HG03442 (cell line): ENCODE measurements at regions not wholly inside any gene's neighbourhood (a gene's known extent, or its start where the extent isn't known, plus 50 kb on each side); places are given as distances from the start of the nearest gene placed in this dataset.

Experiments
- ATAC-seq: cut with Tn5 transposase; IDR thresholded peaks from one replicate; pipeline ENCODE4 v1.9.1; 2021; ENCODE audit warnings: mild to moderate bottlenecking, moderate library complexity; ENCODE audit not compliant: unreplicated experiment

- ATAC-seq = no peak
Observed at GRCh38 chr14:26137161-26137560, 460.7 kb downstream of the NOVA1 start.

GRCh38 chr14:26132061-26132645 is 465.7 kb downstream of the NOVA1 start:
- no peak for ATAC-seq

GRCh38 chr14:26130690-26131089 is 467.1 kb downstream of the NOVA1 start:
- no peak for ATAC-seq

- ATAC-seq = no peak
Observed at GRCh38 chr14:26128931-26129671, 468.7 kb downstream of the NOVA1 start.

GRCh38 chr14:26124896-26125438 is 472.9 kb downstream of the NOVA1 start:
- no peak for ATAC-seq

- no peak for ATAC-seq
Observed at GRCh38 chr14:26123459-26123858, 474.4 kb downstream of the NOVA1 start.

- no peak for ATAC-seq
Observed at GRCh38 chr14:26121181-26121580, 476.7 kb downstream of the NOVA1 start.

GRCh38 chr14:26113911-26114640 is 483.8 kb downstream of the NOVA1 start:
- ATAC-seq = no peak

- no peak for ATAC-seq
Observed at GRCh38 chr14:26104717-26105116, 493.1 kb downstream of the NOVA1 start.

- no peak for ATAC-seq
Observed at GRCh38 chr14:26097852-26098251, 500.0 kb downstream of the NOVA1 start.

GRCh38 chr14:26088275-26088674 is 509.6 kb downstream of the NOVA1 start:
- ATAC-seq = no peak

- no peak for ATAC-seq
Observed at GRCh38 chr14:26081043-26081442, 516.8 kb downstream of the NOVA1 start.

GRCh38 chr14:26078561-26078960 is 519.3 kb downstream of the NOVA1 start:
- ATAC-seq = no peak

GRCh38 chr14:26074892-26075291 is 522.9 kb downstream of the NOVA1 start:
- no peak for ATAC-seq

- no peak for ATAC-seq
Observed at GRCh38 chr14:26070443-26070842, 527.4 kb downstream of the NOVA1 start.

- ATAC-seq = no peak
Observed at GRCh38 chr14:26067786-26068459, 529.9 kb downstream of the NOVA1 start.

- no peak for ATAC-seq
Observed at GRCh38 chr14:26067341-26067740, 530.5 kb downstream of the NOVA1 start.

GRCh38 chr14:26056036-26056616 is 541.7 kb downstream of the NOVA1 start:
- no peak for ATAC-seq

GRCh38 chr14:26032348-26032747 is 565.5 kb downstream of the NOVA1 start:
- no peak for ATAC-seq

GRCh38 chr14:26026384-26026783 is 571.4 kb downstream of the NOVA1 start:
- peak; percentile 63 for ATAC-seq

- ATAC-seq = no peak
Observed at GRCh38 chr14:26023967-26024366, 573.9 kb downstream of the NOVA1 start.
